ENCODE measurements at regions not wholly inside any gene's neighbourhood (a gene's known extent, or its start where the extent isn't known, plus 50 kb on each side); places are given as distances from the start of the nearest gene placed in this dataset.
A peak's percentile ranks its signal among the peaks of the same experiment; 100 is the strongest.

DNA sequence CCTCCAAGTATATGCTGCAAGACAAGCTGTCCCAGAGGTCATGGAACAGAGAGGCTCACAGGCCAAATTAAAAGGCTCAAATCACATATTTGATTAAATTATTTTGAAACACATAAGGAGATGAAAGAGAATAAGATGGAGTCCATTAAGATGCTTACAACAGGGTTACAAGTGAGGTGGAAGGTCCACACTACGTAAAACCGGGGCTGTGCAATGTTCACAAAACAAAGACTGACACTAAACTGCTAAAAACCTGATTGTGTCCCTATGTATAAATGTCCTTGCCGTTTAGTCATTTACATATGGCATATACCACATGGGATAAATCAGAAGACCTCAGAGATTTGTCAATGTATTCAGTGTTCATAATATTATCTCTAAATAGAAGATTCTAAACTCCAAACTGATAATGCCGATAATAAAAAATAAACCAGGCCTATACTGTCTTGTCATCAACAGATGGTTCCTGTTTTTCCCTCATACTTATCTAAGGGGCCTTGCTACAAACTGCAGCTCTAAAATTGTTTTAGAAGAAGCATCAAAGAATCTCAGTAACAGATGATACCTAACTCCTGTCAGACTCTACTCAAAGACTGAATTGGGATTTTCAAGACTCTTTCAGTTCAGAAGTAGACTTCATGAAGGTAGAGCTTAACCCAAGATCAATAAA is 51.8 kb upstream of the RIPOR2 start:
- intact Hi-C loops (cut with DNase I, micrococcal nuclease) = no loop called here
- Mint-ChIP-seq H3K36me3 (ENCODE audit: low read depth) (peaks cover 23% of the 10 kb centered on the region), H3K27ac (peak overlapping the region; percentile 29), H3K9me3 (peaks cover 2% of the 10 kb centered on the region), H3K27me3 (no peaks in the 10 kb centered on the region), H3K4me3 (peak overlapping the region; percentile 35), H3K4me1 (ENCODE audit: low read depth) (peaks cover 82% of the 10 kb centered on the region)
- Histone ChIP-seq H3K4me3 (ENCODE audit: low read length) (no peak overlapping the region), H3K36me3 (ENCODE audit: insufficient read depth, low read length) (no peaks in the 10 kb centered on the region), H3K27me3 (ENCODE audit: control insufficient read depth in 1 of 2, insufficient read depth in 2 of 2, low read length in 2 of 2) (no peaks in the 10 kb centered on the region), H3K9me3 (ENCODE audit: control insufficient read depth in 1 of 2, insufficient read depth in 1 of 2, low read length in 2 of 2) (peaks cover 0 to 3% of the 10 kb centered on the region in 2 experiments), H3K4me1 (ENCODE audit: insufficient read depth, low read length) (peaks cover 41% of the 10 kb centered on the region), H3K27ac (ENCODE audit: low read depth in 1 of 2, low read length in 2 of 2) (no peak overlapping the region)
- no peak for DNase-seq
- TF ChIP-seq, protein P1, sequence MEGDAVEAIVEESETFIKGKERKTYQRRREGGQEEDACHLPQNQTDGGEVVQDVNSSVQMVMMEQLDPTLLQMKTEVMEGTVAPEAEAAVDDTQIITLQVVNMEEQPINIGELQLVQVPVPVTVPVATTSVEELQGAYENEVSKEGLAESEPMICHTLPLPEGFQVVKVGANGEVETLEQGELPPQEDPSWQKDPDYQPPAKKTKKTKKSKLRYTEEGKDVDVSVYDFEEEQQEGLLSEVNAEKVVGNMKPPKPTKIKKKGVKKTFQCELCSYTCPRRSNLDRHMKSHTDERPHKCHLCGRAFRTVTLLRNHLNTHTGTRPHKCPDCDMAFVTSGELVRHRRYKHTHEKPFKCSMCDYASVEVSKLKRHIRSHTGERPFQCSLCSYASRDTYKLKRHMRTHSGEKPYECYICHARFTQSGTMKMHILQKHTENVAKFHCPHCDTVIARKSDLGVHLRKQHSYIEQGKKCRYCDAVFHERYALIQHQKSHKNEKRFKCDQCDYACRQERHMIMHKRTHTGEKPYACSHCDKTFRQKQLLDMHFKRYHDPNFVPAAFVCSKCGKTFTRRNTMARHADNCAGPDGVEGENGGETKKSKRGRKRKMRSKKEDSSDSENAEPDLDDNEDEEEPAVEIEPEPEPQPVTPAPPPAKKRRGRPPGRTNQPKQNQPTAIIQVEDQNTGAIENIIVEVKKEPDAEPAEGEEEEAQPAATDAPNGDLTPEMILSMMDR (IDR thresholded peaks at IDR 0.05) = no peak
- no peak for ATAC-seq (ENCODE audit: poor library complexity)
- ChIA-PET CTCF (interaction anchor here (1.1 to 2.9 kb wide), 3 partner anchors 15 to 54 kb away, joined by 3 to 13 read pairs (median 6); no protein-coding TSS in a partner anchor), POLR2A (interaction anchor here (0.5 to 2.7 kb wide), 6 partner anchors 16 to 265 kb away, joined by 3 to 30 read pairs (median 4); partner anchors contain the start of gene RIPOR2)

DNA sequence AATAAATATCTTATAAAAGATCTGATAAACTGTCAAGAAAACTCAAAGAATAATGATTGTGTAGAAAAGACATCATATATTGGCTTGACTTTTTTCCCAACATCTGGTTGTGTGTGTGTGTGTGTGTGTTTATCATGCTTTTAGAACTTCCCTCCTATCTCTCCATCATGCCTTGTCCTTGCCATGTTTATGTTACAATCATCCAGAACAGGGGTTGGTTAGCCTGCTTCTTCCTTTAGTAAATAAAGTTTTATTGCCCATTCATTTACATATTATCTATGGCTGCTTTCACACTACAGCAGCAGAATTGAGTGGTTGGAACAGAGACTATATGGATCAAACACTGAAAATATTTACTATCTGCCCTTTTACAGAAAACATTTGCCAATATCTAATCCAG is 52.8 kb upstream of the RIPOR2 start:
- Histone ChIP-seq H3K27ac (ENCODE audit: low read depth in 1 of 2, low read length in 2 of 2) (no peak overlapping the region), H3K9me3 (ENCODE audit: control insufficient read depth in 1 of 2, insufficient read depth in 1 of 2, low read length in 2 of 2) (peaks cover 0 to 3% of the 10 kb centered on the region in 2 experiments), H3K27me3 (ENCODE audit: control insufficient read depth in 1 of 2, insufficient read depth in 2 of 2, low read length in 2 of 2) (no peaks in the 10 kb centered on the region), H3K4me1 (ENCODE audit: insufficient read depth, low read length) (peaks cover 37% of the 10 kb centered on the region), H3K36me3 (ENCODE audit: insufficient read depth, low read length) (no peaks in the 10 kb centered on the region), H3K4me3 (ENCODE audit: low read length) (no peak overlapping the region)
- Mint-ChIP-seq H3K36me3 (ENCODE audit: low read depth) (peaks cover 23% of the 10 kb centered on the region), H3K27ac (peak overlapping the region; percentile 9), H3K27me3 (no peaks in the 10 kb centered on the region), H3K4me1 (ENCODE audit: low read depth) (peaks cover 84% of the 10 kb centered on the region), H3K9me3 (peaks cover 2% of the 10 kb centered on the region), H3K4me3 (no peak overlapping the region)
- ChIA-PET CTCF (interaction anchor here (1.2 kb wide), 1 partner anchor 29 kb away, joined by 6 read pairs; no protein-coding TSS in a partner anchor), POLR2A (interaction anchor here (0.6 to 8.0 kb wide), 6 partner anchors 17 to 55 kb away, joined by 3 to 395 read pairs (median 5); partner anchors contain the start of gene RIPOR2)
- intact Hi-C loops (cut with DNase I, micrococcal nuclease) = no loop called here
- TF ChIP-seq, protein P1 (IDR thresholded peaks at IDR 0.05) = no peak
- DNase-seq (no peak), ATAC-seq (ENCODE audit: poor library complexity) (no peak)

DNA sequence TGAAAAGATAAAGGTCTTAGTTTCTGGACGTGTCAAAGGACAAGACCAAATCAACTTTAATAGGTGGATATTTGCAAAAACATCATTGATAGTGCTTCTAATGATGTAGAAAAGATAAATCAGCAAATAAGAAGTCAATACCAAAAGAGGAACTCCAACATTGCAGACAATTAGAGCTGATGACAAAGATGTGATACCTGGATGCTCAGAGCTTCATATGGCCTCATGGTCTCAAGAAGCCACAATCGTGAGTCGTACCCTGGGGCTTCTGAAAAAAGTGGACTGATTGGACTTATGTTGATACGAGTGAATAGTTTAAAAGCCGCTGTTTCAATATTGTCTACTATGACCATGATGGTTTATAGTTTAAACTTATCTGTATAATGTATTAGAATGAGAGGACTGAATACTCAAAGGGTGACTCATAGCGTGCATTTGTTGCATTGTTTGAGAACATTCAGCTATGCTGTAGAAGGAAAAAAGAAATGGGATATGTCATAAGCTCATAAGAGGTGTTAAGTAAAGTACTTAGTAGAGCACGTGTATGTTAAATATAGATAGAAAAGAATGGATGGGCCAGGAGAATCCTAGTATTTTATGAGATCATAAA is 54.6 kb upstream of the RIPOR2 start:
- Mint-ChIP-seq H3K27me3 (no peaks in the 10 kb centered on the region), H3K9me3 (peaks cover 2% of the 10 kb centered on the region), H3K4me1 (ENCODE audit: low read depth) (peaks cover 87% of the 10 kb centered on the region), H3K27ac (peak overlapping the region; percentile 84), H3K36me3 (ENCODE audit: low read depth) (peaks cover 17% of the 10 kb centered on the region), H3K4me3 (no peak overlapping the region)
- POLR2A ChIA-PET = interaction anchor here (1.5 to 8.0 kb wide), 17 partner anchors 10 to 132 kb away, joined by 6 to 395 read pairs (median 23); partner anchors contain the start of gene RIPOR2
- Histone ChIP-seq H3K27me3 (ENCODE audit: control insufficient read depth in 1 of 2, insufficient read depth in 2 of 2, low read length in 2 of 2) (no peaks in the 10 kb centered on the region), H3K9me3 (ENCODE audit: control insufficient read depth in 1 of 2, insufficient read depth in 1 of 2, low read length in 2 of 2) (peaks cover 0 to 9% of the 10 kb centered on the region in 2 experiments), H3K4me3 (ENCODE audit: low read length) (no peak overlapping the region), H3K27ac (ENCODE audit: low read depth in 1 of 2, low read length in 2 of 2) (no peak overlapping the region), H3K36me3 (ENCODE audit: insufficient read depth, low read length) (no peaks in the 10 kb centered on the region), H3K4me1 (ENCODE audit: insufficient read depth, low read length) (peaks cover 36% of the 10 kb centered on the region)
- ATAC-seq (ENCODE audit: poor library complexity) = no peak
- CTCF ChIA-PET = interaction anchor here (0.9 to 9.4 kb wide), 20 partner anchors 8 to 139 kb away, joined by 3 to 180 read pairs (median 24); partner anchors contain the start of gene RIPOR2
- intact Hi-C loops (cut with DNase I, micrococcal nuclease) = loop anchor here in 1 of 2 experiments (2.0 to 5.0 kb wide), 2 partner anchors 56 to 78 kb away; partner anchors contain the start of gene RIPOR2
- DNase-seq = no peak
- TF ChIP-seq, protein P1 (IDR thresholded peaks at IDR 0.05) = no peak

Measured in CD4-positive, alpha-beta T cell (primary cell).